ENCODE measurements at regions not wholly inside any gene's neighbourhood (a gene's known extent, or its start where the extent isn't known, plus 50 kb on each side); places are given as distances from the start of the nearest gene placed in this dataset.

- TF ChIP-seq RAD21 (IDR thresholded peaks at IDR 0.05 in 1 of 2, conservative IDR thresholded peaks at IDR 0.05 in 1 of 2; ENCODE audit: low read depth in 2 of 2, low read length in 2 of 2) (no peak), USF2 (IDR thresholded peaks at IDR 0.05; ENCODE audit: low read length) (no peak), EGR1 (IDR thresholded peaks at IDR 0.05; ENCODE audit: borderline replicate concordance, low read depth, low read length) (no peak), TAF1 (IDR thresholded peaks at IDR 0.05; ENCODE audit: low read depth, low read length) (no peak), NANOG (IDR thresholded peaks at IDR 0.05; ENCODE audit: insufficient read depth, low read depth, low read length, poor library complexity, severe bottlenecking) (no peak), CHD7 (IDR thresholded peaks at IDR 0.05; ENCODE audit: insufficient replicate concordance, low read length) (no peak), JUN (IDR thresholded peaks at IDR 0.05; ENCODE audit: low read depth, low read length) (no peak), SP1 (IDR thresholded peaks at IDR 0.05; ENCODE audit: low read depth, low read length) (no peak)
Measured at GRCh38 chr9:28124917-28125316, 551.6 kb upstream of the C9orf72 start (continued).
